ENCODE measurements at regions not wholly inside any gene's neighbourhood (a gene's known extent, or its start where the extent isn't known, plus 50 kb on each side); places are given as distances from the start of the nearest gene placed in this dataset.
"Not testable (repeated sequence)": the region's sequence is repeated elsewhere in the genome, so short reads cannot be mapped to it uniquely, and the experiment has no call there.

GRCh38 chr21:28181730-28182129, 810.9 kb downstream of the LTN1 start:
- no peak for DNase-seq (ENCODE audit: low read depth in 2 of 2)

GRCh38 chr21:28179136-28179535, 813.5 kb downstream of the LTN1 start:
- DNase-seq (ENCODE audit: low read depth in 2 of 2) = no peak

GRCh38 chr21:28177124-28177523, 815.6 kb downstream of the LTN1 start:
- DNase-seq (ENCODE audit: low read depth in 2 of 2) = no peak

GRCh38 chr21:28174701-28175100, 818.0 kb downstream of the LTN1 start:
- DNase-seq (ENCODE audit: low read depth in 2 of 2) = no peak

- DNase-seq (ENCODE audit: low read depth in 2 of 2) = no peak
These were observed 818.7 kb downstream of the LTN1 start for GRCh38 chr21:28174006-28174405.

GRCh38 chr21:28172376-28172775, 820.3 kb downstream of the LTN1 start:
- DNase-seq (ENCODE audit: low read depth in 2 of 2) = no peak

GRCh38 chr21:28167366-28167765, 825.3 kb downstream of the LTN1 start:
- no peak for DNase-seq (ENCODE audit: low read depth in 2 of 2)

GRCh38 chr21:28164519-28164918, 828.2 kb downstream of the LTN1 start:
- DNase-seq (ENCODE audit: low read depth in 2 of 2) = not testable (repeated sequence)

- not testable (repeated sequence) for DNase-seq (ENCODE audit: low read depth in 2 of 2)
These were observed 830.6 kb downstream of the LTN1 start for GRCh38 chr21:28162052-28162451.

- no peak for DNase-seq (ENCODE audit: low read depth in 2 of 2)
These were observed 832.3 kb downstream of the LTN1 start for GRCh38 chr21:28160378-28160777.

- DNase-seq (ENCODE audit: low read depth in 2 of 2) = no peak
These were observed 833.3 kb downstream of the LTN1 start for GRCh38 chr21:28159396-28159795.

GRCh38 chr21:28156590-28156989, 836.1 kb downstream of the LTN1 start:
- no peak for DNase-seq (ENCODE audit: low read depth in 2 of 2)

- DNase-seq (ENCODE audit: low read depth in 2 of 2) = no peak
These were observed 838.6 kb downstream of the LTN1 start for GRCh38 chr21:28154121-28154520.

- no peak for DNase-seq (ENCODE audit: low read depth in 2 of 2)
These were observed 839.9 kb downstream of the LTN1 start for GRCh38 chr21:28152732-28153131.

- DNase-seq (ENCODE audit: low read depth in 2 of 2) = no peak
These were observed 840.9 kb downstream of the LTN1 start for GRCh38 chr21:28151758-28152157.

- DNase-seq (ENCODE audit: low read depth in 2 of 2) = no peak
These were observed 841.9 kb downstream of the LTN1 start for GRCh38 chr21:28150778-28151177.

- DNase-seq (ENCODE audit: low read depth in 2 of 2) = no peak
These were observed 844.1 kb downstream of the LTN1 start for GRCh38 chr21:28148400-28149064.

GRCh38 chr21:28144653-28145052, 848.0 kb downstream of the LTN1 start:
- no peak for DNase-seq (ENCODE audit: low read depth in 2 of 2)

GRCh38 chr21:28144089-28144488, 848.6 kb downstream of the LTN1 start:
- DNase-seq (ENCODE audit: low read depth in 2 of 2) = no peak

- no peak for DNase-seq (ENCODE audit: low read depth in 2 of 2)
These were observed 850.0 kb downstream of the LTN1 start for GRCh38 chr21:28142697-28143096.

GRCh38 chr21:28138272-28138671, 854.4 kb downstream of the LTN1 start:
- no peak for DNase-seq (ENCODE audit: low read depth in 2 of 2)

GRCh38 chr21:28136656-28137255, 855.9 kb downstream of the LTN1 start:
- DNase-seq (ENCODE audit: low read depth in 2 of 2) = no peak

- no peak for DNase-seq (ENCODE audit: low read depth in 2 of 2)
These were observed 857.0 kb downstream of the LTN1 start for GRCh38 chr21:28135646-28136045.

GRCh38 chr21:28133116-28133515, 859.6 kb downstream of the LTN1 start:
- DNase-seq (ENCODE audit: low read depth in 2 of 2) = no peak

Data from stimulated activated CD8-positive, alpha-beta memory T cell treated with anti-CD3 and anti-CD28 coated beads, Interleukin-2, amount 100 ng/mL, for 48 hours (primary cell).